ENCODE measurements at regions not wholly inside any gene's neighbourhood (a gene's known extent, or its start where the extent isn't known, plus 50 kb on each side); places are given as distances from the start of the nearest gene placed in this dataset.

GRCh38 chr14:98227000-98227726 lies 1044.8 kb downstream of the BCL11B start:
- H3K36me3 ChIP-seq (ENCODE audit: control insufficient read depth, insufficient read depth, low read length) = no peaks in the 10 kb centered on the region
- H3K4me3 ChIP-seq (ENCODE audit: low read length) = no peak overlapping the region
- H3K4me1 ChIP-seq (ENCODE audit: control insufficient read depth, insufficient read depth, low read length) = no peaks in the 10 kb centered on the region
- no peak overlapping the region for H3K9ac ChIP-seq (ENCODE audit: low read length)
- no peaks in the 10 kb centered on the region for H3K27me3 ChIP-seq (ENCODE audit: control insufficient read depth, insufficient read depth, low read length)
- H3K9me3 ChIP-seq (ENCODE audit: control insufficient read depth, low read length) = no peaks in the 10 kb centered on the region

DNA sequence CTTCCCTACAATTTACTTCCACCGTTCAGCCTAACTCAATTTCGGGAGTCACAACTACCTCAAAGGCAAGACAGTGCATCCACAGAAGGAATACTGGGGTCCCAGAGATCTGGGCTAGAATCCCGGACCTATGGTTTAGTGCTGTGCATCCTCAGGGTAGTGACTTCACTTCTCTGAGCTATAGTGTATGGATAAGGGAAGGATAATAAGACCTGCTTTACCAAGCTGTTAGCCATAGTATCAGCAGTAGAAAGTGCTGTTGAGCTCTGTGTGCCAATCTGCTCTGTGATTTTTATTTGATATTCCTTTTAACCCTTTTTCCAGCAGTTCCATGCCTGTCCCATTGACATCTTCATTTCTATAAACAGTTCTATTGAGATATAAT lies 1044.3 kb downstream of the BCL11B start:
- H3K4me3 ChIP-seq (ENCODE audit: low read length) = no peak overlapping the region
- no peaks in the 10 kb centered on the region for H3K4me1 ChIP-seq (ENCODE audit: control insufficient read depth, insufficient read depth, low read length)
- no peaks in the 10 kb centered on the region for H3K9me3 ChIP-seq (ENCODE audit: control insufficient read depth, low read length)
- H3K36me3 ChIP-seq (ENCODE audit: control insufficient read depth, insufficient read depth, low read length) = no peaks in the 10 kb centered on the region
- no peak overlapping the region for H3K9ac ChIP-seq (ENCODE audit: low read length)
- no peaks in the 10 kb centered on the region for H3K27me3 ChIP-seq (ENCODE audit: control insufficient read depth, insufficient read depth, low read length)

DNA sequence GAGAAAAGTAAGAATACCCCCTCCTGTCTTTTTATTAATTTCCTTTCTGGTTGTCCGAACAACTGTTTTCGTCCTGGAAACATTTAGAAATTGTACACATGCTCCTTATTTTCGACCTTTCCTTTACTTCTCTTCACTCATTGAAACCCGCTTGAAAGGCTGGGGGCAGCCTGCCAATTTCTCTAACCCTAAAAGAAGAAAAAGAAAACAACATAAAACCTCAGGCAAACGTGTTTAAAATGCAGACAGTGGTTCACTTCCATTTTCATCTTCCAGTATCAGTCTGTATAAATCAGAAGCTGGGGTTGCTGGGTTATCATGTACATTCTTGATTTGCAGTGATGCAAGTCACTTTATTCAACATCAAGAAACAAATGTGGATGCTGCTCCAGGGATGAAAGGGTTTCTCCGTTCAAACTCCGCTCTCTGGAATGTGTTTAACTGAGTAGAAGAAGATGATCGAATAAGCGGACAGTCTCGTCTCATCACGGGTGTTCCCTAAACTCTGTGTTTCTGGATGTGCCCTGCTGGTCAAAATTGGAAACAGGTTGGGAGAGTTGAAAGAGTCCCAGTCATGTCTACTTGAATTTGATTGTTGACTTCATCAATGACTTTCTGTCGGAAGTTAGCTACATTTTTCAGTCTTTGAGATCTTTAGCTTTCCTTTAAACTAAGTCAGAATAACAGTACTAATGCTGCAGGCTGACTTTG lies 1042.2 kb downstream of the BCL11B start:
- Histone ChIP-seq H3K4me1 (ENCODE audit: control insufficient read depth, insufficient read depth, low read length) (no peaks in the 10 kb centered on the region), H3K4me3 (ENCODE audit: low read length) (no peak overlapping the region), H3K9me3 (ENCODE audit: control insufficient read depth, low read length) (no peaks in the 10 kb centered on the region), H3K9ac (ENCODE audit: low read length) (no peak overlapping the region), H3K27me3 (ENCODE audit: control insufficient read depth, insufficient read depth, low read length) (no peaks in the 10 kb centered on the region), H3K36me3 (ENCODE audit: control insufficient read depth, insufficient read depth, low read length) (no peaks in the 10 kb centered on the region)

- H3K27me3 ChIP-seq (ENCODE audit: control insufficient read depth, insufficient read depth, low read length) = no peaks in the 10 kb centered on the region
- H3K9ac ChIP-seq (ENCODE audit: low read length) = no peak overlapping the region
- no peaks in the 10 kb centered on the region for H3K9me3 ChIP-seq (ENCODE audit: control insufficient read depth, low read length)
- H3K36me3 ChIP-seq (ENCODE audit: control insufficient read depth, insufficient read depth, low read length) = no peaks in the 10 kb centered on the region
- H3K4me1 ChIP-seq (ENCODE audit: control insufficient read depth, insufficient read depth, low read length) = no peaks in the 10 kb centered on the region
- H3K4me3 ChIP-seq (ENCODE audit: low read length) = no peak overlapping the region
These were observed 1041.6 kb downstream of the BCL11B start for GRCh38 chr14:98230411-98230810.

DNA sequence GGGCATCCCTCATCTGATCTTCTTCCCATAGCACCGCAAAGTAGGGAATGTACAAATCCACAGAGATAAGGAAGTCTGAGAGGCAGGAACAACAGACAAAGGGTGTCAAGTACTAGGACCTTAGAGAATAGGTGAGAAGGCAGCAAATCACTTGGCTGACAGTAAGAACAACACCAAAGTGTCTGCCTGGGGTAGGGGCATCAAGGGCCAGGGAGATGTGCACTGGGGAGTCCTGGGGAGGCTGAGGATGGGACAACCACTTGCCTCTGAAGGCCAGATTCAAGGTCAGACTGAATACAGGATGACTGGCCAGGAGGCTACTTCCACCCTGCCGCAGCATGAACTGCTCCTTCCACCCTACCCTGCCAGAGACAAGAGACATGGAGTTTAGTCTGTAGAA lies 1040.8 kb downstream of the BCL11B start:
- no peaks in the 10 kb centered on the region for H3K27me3 ChIP-seq (ENCODE audit: control insufficient read depth, insufficient read depth, low read length)
- no peaks in the 10 kb centered on the region for H3K9me3 ChIP-seq (ENCODE audit: control insufficient read depth, low read length)
- no peak overlapping the region for H3K4me3 ChIP-seq (ENCODE audit: low read length)

GRCh38 chr14:98233656-98234055 lies 1038.3 kb downstream of the BCL11B start:
- H3K27me3 ChIP-seq (ENCODE audit: control insufficient read depth, insufficient read depth, low read length) = no peaks in the 10 kb centered on the region

More for the DNA sequence above, 1040.8 kb downstream of the BCL11B start:
- Histone ChIP-seq H3K9ac (ENCODE audit: low read length) (no peak overlapping the region), H3K4me1 (ENCODE audit: control insufficient read depth, insufficient read depth, low read length) (no peaks in the 10 kb centered on the region), H3K36me3 (ENCODE audit: control insufficient read depth, insufficient read depth, low read length) (no peaks in the 10 kb centered on the region)

GRCh38 chr14:98234208-98234607 lies 1037.8 kb downstream of the BCL11B start:
- Histone ChIP-seq H3K36me3 (ENCODE audit: control insufficient read depth, insufficient read depth, low read length) (no peaks in the 10 kb centered on the region), H3K9ac (ENCODE audit: low read length) (no peak overlapping the region), H3K9me3 (ENCODE audit: control insufficient read depth, low read length) (no peaks in the 10 kb centered on the region), H3K27me3 (ENCODE audit: control insufficient read depth, insufficient read depth, low read length) (no peaks in the 10 kb centered on the region), H3K4me3 (ENCODE audit: low read length) (no peak overlapping the region), H3K4me1 (ENCODE audit: control insufficient read depth, insufficient read depth, low read length) (no peaks in the 10 kb centered on the region)

More at GRCh38 chr14:98233656-98234055, 1038.3 kb downstream of the BCL11B start:
- Histone ChIP-seq H3K4me1 (ENCODE audit: control insufficient read depth, insufficient read depth, low read length) (no peaks in the 10 kb centered on the region), H3K36me3 (ENCODE audit: control insufficient read depth, insufficient read depth, low read length) (no peaks in the 10 kb centered on the region), H3K9ac (ENCODE audit: low read length) (no peak overlapping the region), H3K9me3 (ENCODE audit: control insufficient read depth, low read length) (no peaks in the 10 kb centered on the region), H3K4me3 (ENCODE audit: low read length) (no peak overlapping the region)

- H3K36me3 ChIP-seq (ENCODE audit: control insufficient read depth, insufficient read depth, low read length) = no peaks in the 10 kb centered on the region
- no peaks in the 10 kb centered on the region for H3K4me1 ChIP-seq (ENCODE audit: control insufficient read depth, insufficient read depth, low read length)
- H3K4me3 ChIP-seq (ENCODE audit: low read length) = no peak overlapping the region
- H3K9ac ChIP-seq (ENCODE audit: low read length) = no peak overlapping the region
- no peaks in the 10 kb centered on the region for H3K9me3 ChIP-seq (ENCODE audit: control insufficient read depth, low read length)
- no peaks in the 10 kb centered on the region for H3K27me3 ChIP-seq (ENCODE audit: control insufficient read depth, insufficient read depth, low read length)
These were observed 1035.7 kb downstream of the BCL11B start for GRCh38 chr14:98236314-98236713.

- Histone ChIP-seq H3K4me1 (ENCODE audit: control insufficient read depth, insufficient read depth, low read length) (no peaks in the 10 kb centered on the region), H3K9me3 (ENCODE audit: control insufficient read depth, low read length) (no peaks in the 10 kb centered on the region), H3K36me3 (ENCODE audit: control insufficient read depth, insufficient read depth, low read length) (no peaks in the 10 kb centered on the region), H3K9ac (ENCODE audit: low read length) (no peak overlapping the region), H3K4me3 (ENCODE audit: low read length) (no peak overlapping the region), H3K27me3 (ENCODE audit: control insufficient read depth, insufficient read depth, low read length) (no peaks in the 10 kb centered on the region)
These were observed 1034.1 kb downstream of the BCL11B start for GRCh38 chr14:98237939-98238338.

GRCh38 chr14:98240376-98240775 lies 1031.6 kb downstream of the BCL11B start:
- Histone ChIP-seq H3K4me1 (ENCODE audit: control insufficient read depth, insufficient read depth, low read length) (no peaks in the 10 kb centered on the region), H3K9ac (ENCODE audit: low read length) (no peak overlapping the region), H3K9me3 (ENCODE audit: control insufficient read depth, low read length) (no peaks in the 10 kb centered on the region), H3K4me3 (ENCODE audit: low read length) (no peak overlapping the region), H3K36me3 (ENCODE audit: control insufficient read depth, insufficient read depth, low read length) (no peaks in the 10 kb centered on the region), H3K27me3 (ENCODE audit: control insufficient read depth, insufficient read depth, low read length) (no peaks in the 10 kb centered on the region)

- H3K4me3 ChIP-seq (ENCODE audit: low read length) = no peak overlapping the region
- H3K4me1 ChIP-seq (ENCODE audit: control insufficient read depth, insufficient read depth, low read length) = no peaks in the 10 kb centered on the region
- H3K9me3 ChIP-seq (ENCODE audit: control insufficient read depth, low read length) = no peaks in the 10 kb centered on the region
- no peak overlapping the region for H3K9ac ChIP-seq (ENCODE audit: low read length)
- H3K36me3 ChIP-seq (ENCODE audit: control insufficient read depth, insufficient read depth, low read length) = no peaks in the 10 kb centered on the region
- H3K27me3 ChIP-seq (ENCODE audit: control insufficient read depth, insufficient read depth, low read length) = no peaks in the 10 kb centered on the region
These were observed 1029.1 kb downstream of the BCL11B start for GRCh38 chr14:98242903-98243302.

GRCh38 chr14:98243332-98243731 lies 1028.7 kb downstream of the BCL11B start:
- Histone ChIP-seq H3K9ac (ENCODE audit: low read length) (no peak overlapping the region), H3K36me3 (ENCODE audit: control insufficient read depth, insufficient read depth, low read length) (no peaks in the 10 kb centered on the region), H3K9me3 (ENCODE audit: control insufficient read depth, low read length) (no peaks in the 10 kb centered on the region), H3K4me1 (ENCODE audit: control insufficient read depth, insufficient read depth, low read length) (no peaks in the 10 kb centered on the region), H3K27me3 (ENCODE audit: control insufficient read depth, insufficient read depth, low read length) (no peaks in the 10 kb centered on the region), H3K4me3 (ENCODE audit: low read length) (no peak overlapping the region)

Measured in mucosa of stomach (tissue), 1 donor.